GM23338 (cell line): ENCODE measurements at regions not wholly inside any gene's neighbourhood (a gene's known extent, or its start where the extent isn't known, plus 50 kb on each side); places are given as distances from the start of the nearest gene placed in this dataset.

Source experiments
- ATAC-seq: fragments of 200-7000 bp; cut with Tn5 transposase; 3 replicates; pipeline ENCODE4 v1.9.1; 2020
- DNase-seq: peaks from one replicate; pipeline ENCODE4 v3.0.0-alpha.2; 2015; ENCODE audit warnings: low spot score
- H2AFZ ChIP-seq: fragments of 200-600 bp; sonication (generic); 2 replicates; pipeline ENCODE4 v1.8.0; 2016; ENCODE audit warnings: antibody characterized with exemption, mild to moderate bottlenecking, moderate library complexity
- H3F3A ChIP-seq: fragments of 200-600 bp; sonication (generic); replicated peaks from 2 replicates; pipeline ENCODE4 v1.8.0; 2017; ENCODE audit warnings: antibody characterized with exemption, mixed run types, low read depth
- H3K27ac ChIP-seq: fragments of 200-600 bp; sonication (generic); 2 replicates; pipeline ENCODE4 v1.6.1; 2016; ENCODE audit warnings: low read depth
- H3K27me3 ChIP-seq: fragments of 200-600 bp; sonication (generic); 2 replicates; pipeline ENCODE4 v1.8.0; 2016; ENCODE audit warnings: mild to moderate bottlenecking, mixed run types, moderate library complexity; ENCODE audit not compliant: insufficient read depth
- H3K36me3 ChIP-seq: fragments of 200-600 bp; sonication (generic); 2 replicates; pipeline ENCODE4 v1.8.0; 2016; ENCODE audit warnings: mild to moderate bottlenecking; ENCODE audit not compliant: insufficient read depth
- H3K4me1 ChIP-seq: fragments of 200-600 bp; sonication (generic); 2 replicates; pipeline ENCODE4 v1.8.0; 2016; ENCODE audit warnings: mild to moderate bottlenecking, moderate library complexity; ENCODE audit not compliant: insufficient read depth
- H3K4me2 ChIP-seq: fragments of 200-600 bp; sonication (generic); 2 replicates; pipeline ENCODE4 v1.7.1; 2017; ENCODE audit warnings: mixed run types
- H3K4me3 ChIP-seq: fragments of 200-600 bp; sonication (generic); 2 replicates; pipeline ENCODE4 v1.6.1; 2016; ENCODE audit warnings: mixed run types
- H3K79me2 ChIP-seq: fragments of 200-600 bp; sonication (generic); replicated peaks from 2 replicates; pipeline ENCODE4 v1.8.0; 2017; ENCODE audit warnings: mild to moderate bottlenecking; ENCODE audit not compliant: insufficient read depth
- H3K9me2 ChIP-seq: fragments of 200-600 bp; sonication (generic); 2 replicates; pipeline ENCODE4 v1.8.0; 2017; ENCODE audit not compliant: insufficient read depth
- H4K20me1 ChIP-seq: fragments of 200-600 bp; sonication (generic); replicated peaks from 2 replicates; pipeline ENCODE4 v1.8.0; 2017; ENCODE audit warnings: mild to moderate bottlenecking; ENCODE audit not compliant: insufficient read depth
- H3K27ac Mint-ChIP-seq: 2 replicates; pipeline ENCODE4 v1.8.0; 2020; ENCODE audit warnings: inconsistent platforms, mild to moderate bottlenecking, moderate library complexity, mixed read lengths
- H3K27me3 Mint-ChIP-seq: 3 replicates; pipeline ENCODE4 v1.8.0; 2022; ENCODE audit warnings: low read depth, mild to moderate bottlenecking, moderate library complexity, mixed read lengths, inconsistent platforms; ENCODE audit not compliant: insufficient read depth, poor library complexity
- H3K36me3 Mint-ChIP-seq: 3 replicates; pipeline ENCODE4 v1.8.0; 2021; ENCODE audit warnings: low read depth, mild to moderate bottlenecking, inconsistent platforms, moderate library complexity, mixed read lengths
- H3K4me1 Mint-ChIP-seq: 3 replicates; pipeline ENCODE4 v1.8.0; 2020; ENCODE audit warnings: mild to moderate bottlenecking, inconsistent platforms, mixed read lengths
- H3K4me3 Mint-ChIP-seq: 3 replicates; pipeline ENCODE4 v1.8.0; 2021; ENCODE audit warnings: moderate library complexity, mild to moderate bottlenecking, inconsistent platforms, mixed read lengths
- H3K9me3 Mint-ChIP-seq: 3 replicates; pipeline ENCODE4 v1.8.0; 2020; ENCODE audit warnings: moderate library complexity, mild to moderate bottlenecking, inconsistent platforms, mixed read lengths
- CREB1 ChIP-seq: fragments of 250-450 bp; sonication (Bioruptor Pico); IDR thresholded peaks from 2 replicates; pipeline ENCODE4 v1.5.0; 2020; ENCODE audit warnings: low read depth, mild to moderate bottlenecking, moderate library complexity
- TF ChIP-seq, protein P1 (sequence below): IDR thresholded peaks from one replicate; pipeline ENCODE4 v1.6.1; 2018; ENCODE audit warnings: antibody characterized with exemption; ENCODE audit not compliant: unreplicated experiment
- TF ChIP-seq, protein P2 (sequence below): fragments of 250-450 bp; sonication (Bioruptor Pico); IDR thresholded peaks from 2 replicates; pipeline ENCODE4 v1.5.0; 2020; ENCODE audit warnings: mild to moderate bottlenecking, moderate library complexity
- TF ChIP-seq, protein P3 (sequence below), 2 experiments: fragments of 200-600 bp in 1 of 2; sonication (generic) in 1 of 2; conservative IDR thresholded peaks; 2 replicates each; pipeline versions ENCODE4 v1.5.1 to v1.6.1; 2016 to 2017; ENCODE audit warnings: antibody characterized with exemption in 2 of 2, low read depth in 2 of 2, mild to moderate bottlenecking in 2 of 2, moderate library complexity in 1 of 2
- TF ChIP-seq, protein P4 (sequence below): IDR thresholded peaks from 2 replicates; pipeline ENCODE4 v1.6.1; 2016; ENCODE audit warnings: antibody characterized with exemption

DNA sequence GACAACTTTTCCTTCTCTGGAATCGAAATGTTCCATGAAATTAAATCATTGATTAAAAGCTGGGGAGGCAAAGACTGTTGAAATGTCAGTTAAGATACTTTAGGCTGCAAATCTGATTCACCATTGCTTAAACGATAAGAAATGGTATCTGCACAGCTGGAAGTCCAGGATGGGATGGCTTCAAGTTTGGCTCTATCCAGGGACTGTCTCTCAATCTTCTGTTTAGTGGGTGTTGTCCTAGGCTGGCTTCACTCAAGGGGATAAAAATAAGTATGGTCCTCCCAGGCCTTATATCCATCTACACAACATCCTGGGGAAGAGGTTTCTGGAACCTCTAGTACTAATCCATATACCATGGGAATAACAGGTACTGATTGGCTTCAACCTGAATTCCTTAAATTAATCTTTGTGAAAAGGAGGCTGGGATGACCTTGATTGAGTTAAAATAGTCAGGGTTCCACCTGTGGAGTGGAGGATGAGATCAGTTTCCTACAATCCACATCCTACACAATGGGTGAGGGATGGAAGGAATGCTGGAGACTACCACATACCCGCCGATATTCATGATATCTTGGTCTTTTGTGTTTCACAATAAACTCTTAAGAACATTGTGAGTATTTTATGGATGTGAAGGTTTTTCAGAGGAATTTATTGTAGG, 156.0 kb upstream of the L3MBTL4 start:
- H3K27me3 ChIP-seq: no peaks in the 10 kb centered on the region
- no peaks in the 10 kb centered on the region for H3F3A ChIP-seq
- Mint-ChIP-seq H3K27me3 (no peaks in the 10 kb centered on the region), H3K9me3 (no peaks in the 10 kb centered on the region), H3K27ac (no peak overlapping the region), H3K4me1 (peaks cover 27% of the 10 kb centered on the region), H3K4me3 (no peak overlapping the region), H3K36me3 (no peaks in the 10 kb centered on the region)
- no peaks in the 10 kb centered on the region for H4K20me1 ChIP-seq
- H3K9me2 ChIP-seq: no peaks in the 10 kb centered on the region
- no peak overlapping the region for H3K4me2 ChIP-seq
- H3K27ac ChIP-seq: 0 out of 2 replicates have a peak overlapping the region, but pooled peaks have one; percentile 2
- H3K4me1 ChIP-seq: no peaks in the 10 kb centered on the region
- H2AFZ ChIP-seq: no peak overlapping the region
- peak; percentile 27; the same call in 1 of the 3 replicates for ATAC-seq
- TF ChIP-seq, protein P1, sequence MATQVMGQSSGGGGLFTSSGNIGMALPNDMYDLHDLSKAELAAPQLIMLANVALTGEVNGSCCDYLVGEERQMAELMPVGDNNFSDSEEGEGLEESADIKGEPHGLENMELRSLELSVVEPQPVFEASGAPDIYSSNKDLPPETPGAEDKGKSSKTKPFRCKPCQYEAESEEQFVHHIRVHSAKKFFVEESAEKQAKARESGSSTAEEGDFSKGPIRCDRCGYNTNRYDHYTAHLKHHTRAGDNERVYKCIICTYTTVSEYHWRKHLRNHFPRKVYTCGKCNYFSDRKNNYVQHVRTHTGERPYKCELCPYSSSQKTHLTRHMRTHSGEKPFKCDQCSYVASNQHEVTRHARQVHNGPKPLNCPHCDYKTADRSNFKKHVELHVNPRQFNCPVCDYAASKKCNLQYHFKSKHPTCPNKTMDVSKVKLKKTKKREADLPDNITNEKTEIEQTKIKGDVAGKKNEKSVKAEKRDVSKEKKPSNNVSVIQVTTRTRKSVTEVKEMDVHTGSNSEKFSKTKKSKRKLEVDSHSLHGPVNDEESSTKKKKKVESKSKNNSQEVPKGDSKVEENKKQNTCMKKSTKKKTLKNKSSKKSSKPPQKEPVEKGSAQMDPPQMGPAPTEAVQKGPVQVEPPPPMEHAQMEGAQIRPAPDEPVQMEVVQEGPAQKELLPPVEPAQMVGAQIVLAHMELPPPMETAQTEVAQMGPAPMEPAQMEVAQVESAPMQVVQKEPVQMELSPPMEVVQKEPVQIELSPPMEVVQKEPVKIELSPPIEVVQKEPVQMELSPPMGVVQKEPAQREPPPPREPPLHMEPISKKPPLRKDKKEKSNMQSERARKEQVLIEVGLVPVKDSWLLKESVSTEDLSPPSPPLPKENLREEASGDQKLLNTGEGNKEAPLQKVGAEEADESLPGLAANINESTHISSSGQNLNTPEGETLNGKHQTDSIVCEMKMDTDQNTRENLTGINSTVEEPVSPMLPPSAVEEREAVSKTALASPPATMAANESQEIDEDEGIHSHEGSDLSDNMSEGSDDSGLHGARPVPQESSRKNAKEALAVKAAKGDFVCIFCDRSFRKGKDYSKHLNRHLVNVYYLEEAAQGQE: no peak
- TF ChIP-seq, protein P2, sequence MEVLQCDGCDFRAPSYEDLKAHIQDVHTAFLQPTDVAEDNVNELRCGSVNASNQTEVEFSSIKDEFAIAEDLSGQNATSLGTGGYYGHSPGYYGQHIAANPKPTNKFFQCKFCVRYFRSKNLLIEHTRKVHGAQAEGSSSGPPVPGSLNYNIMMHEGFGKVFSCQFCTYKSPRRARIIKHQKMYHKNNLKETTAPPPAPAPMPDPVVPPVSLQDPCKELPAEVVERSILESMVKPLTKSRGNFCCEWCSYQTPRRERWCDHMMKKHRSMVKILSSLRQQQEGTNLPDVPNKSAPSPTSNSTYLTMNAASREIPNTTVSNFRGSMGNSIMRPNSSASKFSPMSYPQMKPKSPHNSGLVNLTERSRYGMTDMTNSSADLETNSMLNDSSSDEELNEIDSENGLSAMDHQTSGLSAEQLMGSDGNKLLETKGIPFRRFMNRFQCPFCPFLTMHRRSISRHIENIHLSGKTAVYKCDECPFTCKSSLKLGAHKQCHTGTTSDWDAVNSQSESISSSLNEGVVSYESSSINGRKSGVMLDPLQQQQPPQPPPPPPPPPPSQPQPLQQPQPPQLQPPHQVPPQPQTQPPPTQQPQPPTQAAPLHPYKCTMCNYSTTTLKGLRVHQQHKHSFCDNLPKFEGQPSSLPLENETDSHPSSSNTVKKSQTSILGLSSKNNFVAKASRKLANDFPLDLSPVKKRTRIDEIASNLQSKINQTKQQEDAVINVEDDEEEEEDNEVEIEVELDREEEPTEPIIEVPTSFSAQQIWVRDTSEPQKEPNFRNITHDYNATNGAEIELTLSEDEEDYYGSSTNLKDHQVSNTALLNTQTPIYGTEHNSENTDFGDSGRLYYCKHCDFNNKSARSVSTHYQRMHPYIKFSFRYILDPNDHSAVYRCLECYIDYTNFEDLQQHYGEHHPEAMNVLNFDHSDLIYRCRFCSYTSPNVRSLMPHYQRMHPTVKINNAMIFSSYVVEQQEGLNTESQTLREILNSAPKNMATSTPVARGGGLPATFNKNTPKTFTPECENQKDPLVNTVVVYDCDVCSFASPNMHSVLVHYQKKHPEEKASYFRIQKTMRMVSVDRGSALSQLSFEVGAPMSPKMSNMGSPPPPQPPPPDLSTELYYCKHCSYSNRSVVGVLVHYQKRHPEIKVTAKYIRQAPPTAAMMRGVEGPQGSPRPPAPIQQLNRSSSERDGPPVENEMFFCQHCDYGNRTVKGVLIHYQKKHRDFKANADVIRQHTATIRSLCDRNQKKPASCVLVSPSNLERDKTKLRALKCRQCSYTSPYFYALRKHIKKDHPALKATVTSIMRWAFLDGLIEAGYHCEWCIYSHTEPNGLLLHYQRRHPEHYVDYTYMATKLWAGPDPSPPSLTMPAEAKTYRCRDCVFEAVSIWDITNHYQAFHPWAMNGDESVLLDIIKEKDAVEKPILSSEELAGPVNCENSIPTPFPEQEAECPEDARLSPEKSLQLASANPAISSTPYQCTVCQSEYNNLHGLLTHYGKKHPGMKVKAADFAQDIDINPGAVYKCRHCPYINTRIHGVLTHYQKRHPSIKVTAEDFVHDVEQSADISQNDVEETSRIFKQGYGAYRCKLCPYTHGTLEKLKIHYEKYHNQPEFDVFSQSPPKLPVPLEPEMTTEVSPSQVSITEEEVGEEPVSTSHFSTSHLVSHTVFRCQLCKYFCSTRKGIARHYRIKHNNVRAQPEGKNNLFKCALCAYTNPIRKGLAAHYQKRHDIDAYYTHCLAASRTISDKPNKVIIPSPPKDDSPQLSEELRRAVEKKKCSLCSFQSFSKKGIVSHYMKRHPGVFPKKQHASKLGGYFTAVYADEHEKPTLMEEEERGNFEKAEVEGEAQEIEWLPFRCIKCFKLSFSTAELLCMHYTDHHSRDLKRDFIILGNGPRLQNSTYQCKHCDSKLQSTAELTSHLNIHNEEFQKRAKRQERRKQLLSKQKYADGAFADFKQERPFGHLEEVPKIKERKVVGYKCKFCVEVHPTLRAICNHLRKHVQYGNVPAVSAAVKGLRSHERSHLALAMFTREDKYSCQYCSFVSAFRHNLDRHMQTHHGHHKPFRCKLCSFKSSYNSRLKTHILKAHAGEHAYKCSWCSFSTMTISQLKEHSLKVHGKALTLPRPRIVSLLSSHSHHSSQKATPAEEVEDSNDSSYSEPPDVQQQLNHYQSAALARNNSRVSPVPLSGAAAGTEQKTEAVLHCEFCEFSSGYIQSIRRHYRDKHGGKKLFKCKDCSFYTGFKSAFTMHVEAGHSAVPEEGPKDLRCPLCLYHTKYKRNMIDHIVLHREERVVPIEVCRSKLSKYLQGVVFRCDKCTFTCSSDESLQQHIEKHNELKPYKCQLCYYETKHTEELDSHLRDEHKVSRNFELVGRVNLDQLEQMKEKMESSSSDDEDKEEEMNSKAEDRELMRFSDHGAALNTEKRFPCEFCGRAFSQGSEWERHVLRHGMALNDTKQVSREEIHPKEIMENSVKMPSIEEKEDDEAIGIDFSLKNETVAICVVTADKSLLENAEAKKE (CRISPR knock-in tag): peak; percentile 79; the same call in 1 of the 2 replicates
- TF ChIP-seq, protein P3, sequence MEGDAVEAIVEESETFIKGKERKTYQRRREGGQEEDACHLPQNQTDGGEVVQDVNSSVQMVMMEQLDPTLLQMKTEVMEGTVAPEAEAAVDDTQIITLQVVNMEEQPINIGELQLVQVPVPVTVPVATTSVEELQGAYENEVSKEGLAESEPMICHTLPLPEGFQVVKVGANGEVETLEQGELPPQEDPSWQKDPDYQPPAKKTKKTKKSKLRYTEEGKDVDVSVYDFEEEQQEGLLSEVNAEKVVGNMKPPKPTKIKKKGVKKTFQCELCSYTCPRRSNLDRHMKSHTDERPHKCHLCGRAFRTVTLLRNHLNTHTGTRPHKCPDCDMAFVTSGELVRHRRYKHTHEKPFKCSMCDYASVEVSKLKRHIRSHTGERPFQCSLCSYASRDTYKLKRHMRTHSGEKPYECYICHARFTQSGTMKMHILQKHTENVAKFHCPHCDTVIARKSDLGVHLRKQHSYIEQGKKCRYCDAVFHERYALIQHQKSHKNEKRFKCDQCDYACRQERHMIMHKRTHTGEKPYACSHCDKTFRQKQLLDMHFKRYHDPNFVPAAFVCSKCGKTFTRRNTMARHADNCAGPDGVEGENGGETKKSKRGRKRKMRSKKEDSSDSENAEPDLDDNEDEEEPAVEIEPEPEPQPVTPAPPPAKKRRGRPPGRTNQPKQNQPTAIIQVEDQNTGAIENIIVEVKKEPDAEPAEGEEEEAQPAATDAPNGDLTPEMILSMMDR (conservative IDR thresholded peaks at IDR 0.05; ENCODE audit: low read depth in 2 of 2): no peak
- TF ChIP-seq, protein P4, sequence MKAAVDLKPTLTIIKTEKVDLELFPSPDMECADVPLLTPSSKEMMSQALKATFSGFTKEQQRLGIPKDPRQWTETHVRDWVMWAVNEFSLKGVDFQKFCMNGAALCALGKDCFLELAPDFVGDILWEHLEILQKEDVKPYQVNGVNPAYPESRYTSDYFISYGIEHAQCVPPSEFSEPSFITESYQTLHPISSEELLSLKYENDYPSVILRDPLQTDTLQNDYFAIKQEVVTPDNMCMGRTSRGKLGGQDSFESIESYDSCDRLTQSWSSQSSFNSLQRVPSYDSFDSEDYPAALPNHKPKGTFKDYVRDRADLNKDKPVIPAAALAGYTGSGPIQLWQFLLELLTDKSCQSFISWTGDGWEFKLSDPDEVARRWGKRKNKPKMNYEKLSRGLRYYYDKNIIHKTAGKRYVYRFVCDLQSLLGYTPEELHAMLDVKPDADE: no peak
- no peak for TF ChIP-seq CREB1
- no peaks in the 10 kb centered on the region for H3K79me2 ChIP-seq
- no peaks in the 10 kb centered on the region for H3K36me3 ChIP-seq
- peak; percentile 39 for DNase-seq
- H3K4me3 ChIP-seq: no peak overlapping the region
